ENCODE measurements at regions not wholly inside any gene's neighbourhood (a gene's known extent, or its start where the extent isn't known, plus 50 kb on each side); places are given as distances from the start of the nearest gene placed in this dataset.

GRCh38 chr3:132254076-132254755 is 63.0 kb upstream of the ACP3 start:
- TF ChIP-seq CTCF (IDR thresholded peaks at IDR 0.05) (no peak), POLR2A (IDR thresholded peaks at IDR 0.05) (no peak)
